Fibroblast of lung (primary cell): ENCODE measurements at regions not wholly inside any gene's neighbourhood (a gene's known extent, or its start where the extent isn't known, plus 50 kb on each side); places are given as distances from the start of the nearest gene placed in this dataset.

Experiments
- DNase-seq, 2 donors: peaks; one replicate each; pipeline versions ENCODE4 v3.0.0 to v3.0.0-alpha.2; 2010; ENCODE audit warnings: low read depth in 2 of 2
- H2AFZ ChIP-seq: 2 replicates; pipeline ENCODE4 v1.5.1; 2012; ENCODE audit warnings: low read length, control low read depth, inconsistent platforms
- H3K27ac ChIP-seq: 2 replicates; pipeline ENCODE4 v1.5.1; 2011; ENCODE audit warnings: low read length, control low read depth; ENCODE audit not compliant: insufficient read depth
- H3K27me3 ChIP-seq: 2 replicates; pipeline ENCODE4 v1.5.1; 2011; ENCODE audit warnings: mild to moderate bottlenecking, low read length; ENCODE audit not compliant: control insufficient read depth, insufficient read depth
- H3K36me3 ChIP-seq: 2 replicates; pipeline ENCODE4 v1.5.1; 2011; ENCODE audit warnings: low read length; ENCODE audit not compliant: control insufficient read depth, insufficient read depth
- H3K4me1 ChIP-seq: 2 replicates; pipeline ENCODE4 v1.5.1; 2011; ENCODE audit warnings: low read length; ENCODE audit not compliant: control insufficient read depth, insufficient read depth; ENCODE audit errors: extremely low read depth
- H3K4me2 ChIP-seq: 2 replicates; pipeline ENCODE4 v1.5.1; 2011; ENCODE audit warnings: low read length, control low read depth; ENCODE audit not compliant: insufficient read depth; ENCODE audit errors: extremely low read depth
- H3K4me3 ChIP-seq, 4 experiments: fragments of 200-600 bp in 1 of 4; sonication (generic) in 1 of 4; replicated peaks in 1 of 4; 2 replicates each; pipeline ENCODE4 v1.5.1; 2011 to 2016; ENCODE audit warnings: low read length in 4 of 4, low read depth in 3 of 4, mild to moderate bottlenecking in 3 of 4, control low read depth in 2 of 4, inconsistent platforms in 1 of 4, mixed read lengths in 1 of 4; ENCODE audit not compliant: insufficient read depth in 1 of 4; ENCODE audit errors: control extremely low read depth in 1 of 4
- H3K79me2 ChIP-seq: 2 replicates; pipeline ENCODE4 v1.5.1; 2012; ENCODE audit warnings: mild to moderate bottlenecking, low read length, inconsistent platforms; ENCODE audit not compliant: control insufficient read depth, insufficient read depth
- H3K9ac ChIP-seq: 2 replicates; pipeline ENCODE4 v1.5.1; 2011; ENCODE audit warnings: mild to moderate bottlenecking, low read length, control low read depth; ENCODE audit not compliant: insufficient read depth
- H3K9me3 ChIP-seq: 2 replicates; pipeline ENCODE4 v1.5.1; 2012; ENCODE audit warnings: low read depth, low read length; ENCODE audit not compliant: control insufficient read depth, insufficient read depth
- H4K20me1 ChIP-seq: 2 replicates; pipeline ENCODE4 v1.5.1; 2011; ENCODE audit warnings: low read length; ENCODE audit not compliant: control insufficient read depth, insufficient read depth; ENCODE audit errors: extremely low read depth
- EZH2 ChIP-seq: IDR thresholded peaks from 2 replicates; pipeline ENCODE4 v1.5.1; 2012; ENCODE audit warnings: low read length, control low read depth, mild to moderate bottlenecking; ENCODE audit errors: missing control alignments
- TF ChIP-seq, protein P1 (sequence below), 2 donors: IDR thresholded peaks in 1 of 2; conservative IDR thresholded peaks in 1 of 2; 1 replicate in 1 of 2; 2 replicates in 1 of 2; pipeline ENCODE4 v1.5.1; 2011 to 2012; ENCODE audit warnings: low read length in 2 of 2, control low read depth in 1 of 2, inconsistent platforms in 1 of 2, low read depth in 1 of 2, mild to moderate bottlenecking in 1 of 2

DNA sequence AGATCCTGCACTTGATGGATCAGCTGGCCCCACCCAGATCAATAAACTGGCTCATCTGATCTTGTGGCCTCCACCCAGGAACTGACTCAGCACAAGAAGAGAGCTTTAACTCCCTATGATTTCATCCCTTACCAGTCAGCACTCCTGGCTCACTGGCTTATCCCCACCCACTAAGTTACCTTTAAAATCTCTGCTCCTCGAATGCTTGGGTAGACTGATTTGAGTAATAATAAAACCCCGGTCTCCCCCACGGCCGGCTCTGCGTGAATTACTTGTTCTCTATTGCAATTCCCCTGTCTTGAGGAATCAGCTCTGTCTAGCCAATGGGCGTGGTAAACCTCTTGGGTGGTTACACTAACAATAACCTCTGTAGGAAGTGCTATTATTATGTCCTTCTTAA lies 83.7 kb downstream of the MBL2 start:
- no peak overlapping the region for H2AFZ ChIP-seq
- no peak overlapping the region for H3K27ac ChIP-seq
- no peak overlapping the region for H3K4me3 ChIP-seq
- DNase-seq: no peak
- H3K9ac ChIP-seq: no peak overlapping the region
- H3K4me1 ChIP-seq: no peaks in the 10 kb centered on the region
- no peak overlapping the region for H3K4me2 ChIP-seq
- no peaks in the 10 kb centered on the region for H3K36me3 ChIP-seq
- no peaks in the 10 kb centered on the region for H3K79me2 ChIP-seq
- no peaks in the 10 kb centered on the region for H3K9me3 ChIP-seq
- no peaks in the 10 kb centered on the region for H3K27me3 ChIP-seq
- H4K20me1 ChIP-seq: no peaks in the 10 kb centered on the region
- TF ChIP-seq, protein P1, sequence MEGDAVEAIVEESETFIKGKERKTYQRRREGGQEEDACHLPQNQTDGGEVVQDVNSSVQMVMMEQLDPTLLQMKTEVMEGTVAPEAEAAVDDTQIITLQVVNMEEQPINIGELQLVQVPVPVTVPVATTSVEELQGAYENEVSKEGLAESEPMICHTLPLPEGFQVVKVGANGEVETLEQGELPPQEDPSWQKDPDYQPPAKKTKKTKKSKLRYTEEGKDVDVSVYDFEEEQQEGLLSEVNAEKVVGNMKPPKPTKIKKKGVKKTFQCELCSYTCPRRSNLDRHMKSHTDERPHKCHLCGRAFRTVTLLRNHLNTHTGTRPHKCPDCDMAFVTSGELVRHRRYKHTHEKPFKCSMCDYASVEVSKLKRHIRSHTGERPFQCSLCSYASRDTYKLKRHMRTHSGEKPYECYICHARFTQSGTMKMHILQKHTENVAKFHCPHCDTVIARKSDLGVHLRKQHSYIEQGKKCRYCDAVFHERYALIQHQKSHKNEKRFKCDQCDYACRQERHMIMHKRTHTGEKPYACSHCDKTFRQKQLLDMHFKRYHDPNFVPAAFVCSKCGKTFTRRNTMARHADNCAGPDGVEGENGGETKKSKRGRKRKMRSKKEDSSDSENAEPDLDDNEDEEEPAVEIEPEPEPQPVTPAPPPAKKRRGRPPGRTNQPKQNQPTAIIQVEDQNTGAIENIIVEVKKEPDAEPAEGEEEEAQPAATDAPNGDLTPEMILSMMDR (conservative IDR thresholded peaks at IDR 0.05 in 1 of 2, IDR thresholded peaks at IDR 0.05 in 1 of 2; ENCODE audit: low read depth in 1 of 2, low read length in 2 of 2): no peak
- no peak for TF ChIP-seq EZH2

- Histone ChIP-seq H2AFZ (no peak overlapping the region), H3K4me3 (no peak overlapping the region), H3K27ac (no peak overlapping the region), H3K4me1 (no peaks in the 10 kb centered on the region), H4K20me1 (no peaks in the 10 kb centered on the region), H3K4me2 (no peak overlapping the region), H3K36me3 (no peaks in the 10 kb centered on the region), H3K79me2 (no peaks in the 10 kb centered on the region), H3K27me3 (no peaks in the 10 kb centered on the region), H3K9ac (no peak overlapping the region), H3K9me3 (no peaks in the 10 kb centered on the region)
- TF ChIP-seq, protein P1 (conservative IDR thresholded peaks at IDR 0.05 in 1 of 2, IDR thresholded peaks at IDR 0.05 in 1 of 2; ENCODE audit: low read depth in 1 of 2, low read length in 2 of 2): no peak
- no peak for TF ChIP-seq EZH2
- no peak for DNase-seq
Measured at GRCh38 chr10:52696232-52696631, 76.4 kb downstream of the MBL2 start.

DNA sequence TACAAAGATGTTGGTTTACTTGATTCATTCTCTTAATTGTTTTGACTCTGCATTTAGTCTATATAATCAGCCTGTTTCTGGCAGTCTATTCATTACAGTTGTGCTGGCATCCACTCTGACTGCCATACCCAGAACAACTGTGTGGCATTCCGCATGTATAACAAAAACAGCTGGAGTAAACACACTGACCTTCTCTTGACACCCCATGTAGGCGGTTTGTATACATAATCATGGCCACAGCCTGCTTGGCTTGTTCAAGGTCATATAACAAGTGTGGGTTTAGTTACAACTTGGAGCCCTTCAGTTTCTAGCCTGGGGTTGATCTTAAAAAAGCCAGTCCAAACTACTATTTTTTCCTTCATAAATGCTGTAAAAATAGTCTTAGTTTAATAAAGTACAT lies 70.9 kb downstream of the MBL2 start:
- no peak for TF ChIP-seq EZH2
- TF ChIP-seq, protein P1 (conservative IDR thresholded peaks at IDR 0.05 in 1 of 2, IDR thresholded peaks at IDR 0.05 in 1 of 2; ENCODE audit: low read depth in 1 of 2, low read length in 2 of 2): no peak
- H3K4me3 ChIP-seq: no peak overlapping the region
- no peaks in the 10 kb centered on the region for H3K9me3 ChIP-seq
- DNase-seq: peak; percentile 12 to 57
- no peaks in the 10 kb centered on the region for H3K79me2 ChIP-seq
- H3K4me1 ChIP-seq: no peaks in the 10 kb centered on the region
- no peaks in the 10 kb centered on the region for H3K27me3 ChIP-seq
- no peak overlapping the region for H3K27ac ChIP-seq
- H3K4me2 ChIP-seq: no peak overlapping the region
- no peak overlapping the region for H2AFZ ChIP-seq
- H4K20me1 ChIP-seq: no peaks in the 10 kb centered on the region
- H3K36me3 ChIP-seq: no peaks in the 10 kb centered on the region
- no peak overlapping the region for H3K9ac ChIP-seq
